ENCODE measurements at regions not wholly inside any gene's neighbourhood (a gene's known extent, or its start where the extent isn't known, plus 50 kb on each side); places are given as distances from the start of the nearest gene placed in this dataset.

GRCh38 chr10:116000151-116000842, 272.7 kb downstream of the GFRA1 start:
- H3K9me3 Mint-ChIP-seq = peaks cover under 1% of the 10 kb centered on the region
- H3K27ac Mint-ChIP-seq (ENCODE audit: unreplicated experiment) = peak overlapping the region; percentile 85
- H3K27me3 Mint-ChIP-seq (ENCODE audit: low read depth) = no peaks in the 10 kb centered on the region
- H3K36me3 Mint-ChIP-seq (ENCODE audit: low read depth) = no peaks in the 10 kb centered on the region
- TF ChIP-seq, protein P1, sequence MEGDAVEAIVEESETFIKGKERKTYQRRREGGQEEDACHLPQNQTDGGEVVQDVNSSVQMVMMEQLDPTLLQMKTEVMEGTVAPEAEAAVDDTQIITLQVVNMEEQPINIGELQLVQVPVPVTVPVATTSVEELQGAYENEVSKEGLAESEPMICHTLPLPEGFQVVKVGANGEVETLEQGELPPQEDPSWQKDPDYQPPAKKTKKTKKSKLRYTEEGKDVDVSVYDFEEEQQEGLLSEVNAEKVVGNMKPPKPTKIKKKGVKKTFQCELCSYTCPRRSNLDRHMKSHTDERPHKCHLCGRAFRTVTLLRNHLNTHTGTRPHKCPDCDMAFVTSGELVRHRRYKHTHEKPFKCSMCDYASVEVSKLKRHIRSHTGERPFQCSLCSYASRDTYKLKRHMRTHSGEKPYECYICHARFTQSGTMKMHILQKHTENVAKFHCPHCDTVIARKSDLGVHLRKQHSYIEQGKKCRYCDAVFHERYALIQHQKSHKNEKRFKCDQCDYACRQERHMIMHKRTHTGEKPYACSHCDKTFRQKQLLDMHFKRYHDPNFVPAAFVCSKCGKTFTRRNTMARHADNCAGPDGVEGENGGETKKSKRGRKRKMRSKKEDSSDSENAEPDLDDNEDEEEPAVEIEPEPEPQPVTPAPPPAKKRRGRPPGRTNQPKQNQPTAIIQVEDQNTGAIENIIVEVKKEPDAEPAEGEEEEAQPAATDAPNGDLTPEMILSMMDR (conservative IDR thresholded peaks at IDR 0.05) = no peak
- no peak overlapping the region for H3K4me3 Mint-ChIP-seq
- DNase-seq (ENCODE audit: low read depth, low spot score) = no peak
- peaks cover 30% of the 10 kb centered on the region for H3K4me1 Mint-ChIP-seq

Data from neural crest cell (in vitro differentiated cells).